OCI-LY7 (cell line): ENCODE measurements at regions not wholly inside any gene's neighbourhood (a gene's known extent, or its start where the extent isn't known, plus 50 kb on each side); places are given as distances from the start of the nearest gene placed in this dataset.

Source experiments
- CTCF ChIP-seq: fragments of 200-600 bp; sonication (generic); conservative IDR thresholded peaks from 2 replicates; pipeline ENCODE4 v1.5.1; 2014; ENCODE audit warnings: mild to moderate bottlenecking, antibody characterized with exemption, low read length, moderate library complexity, mixed read lengths
- EZH2phosphoT487 ChIP-seq: fragments of 200-600 bp; sonication (generic); IDR thresholded peaks from 2 replicates; pipeline ENCODE4 v1.6.1; 2018; ENCODE audit warnings: low read depth, borderline replicate concordance, mild to moderate bottlenecking, mixed run types, antibody characterized with exemption, low read length, moderate library complexity, mixed read lengths

GRCh38 chr2:59180621-59181020, 939.5 kb upstream of the FANCL start:
- TF ChIP-seq CTCF, result no peak
- no peak for TF ChIP-seq EZH2phosphoT487
